ENCODE measurements at regions not wholly inside any gene's neighbourhood (a gene's known extent, or its start where the extent isn't known, plus 50 kb on each side); places are given as distances from the start of the nearest gene placed in this dataset.

DNA sequence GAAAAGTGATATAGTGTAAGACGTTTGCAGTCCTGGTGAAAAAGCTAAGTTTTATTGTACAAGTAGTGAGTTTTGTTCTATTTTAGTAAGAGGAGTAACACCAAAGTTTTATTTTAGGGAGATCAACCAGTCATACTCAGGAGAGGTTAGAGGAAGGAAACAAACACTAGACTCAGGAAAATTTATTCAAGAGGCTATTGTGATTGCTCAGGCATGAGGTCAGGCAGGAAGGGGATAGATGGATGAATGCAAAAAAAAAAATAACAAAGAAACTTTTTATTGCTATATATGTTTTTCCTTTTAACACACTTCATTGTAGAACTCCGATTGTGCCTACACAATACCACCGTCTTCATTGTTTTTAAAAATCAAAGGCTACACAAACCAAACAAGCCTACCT is 189.0 kb downstream of the LYPLAL1 start:
- Histone ChIP-seq H2AFZ (ENCODE audit: low read length) (no peak overlapping the region), H3K4me3 (ENCODE audit: insufficient read depth, low read length) (no peak overlapping the region), H4K20me1 (ENCODE audit: insufficient read depth, low read length) (no peaks in the 10 kb centered on the region), H3K4me1 (ENCODE audit: insufficient read depth, low read length) (no peaks in the 10 kb centered on the region), H3K27me3 (ENCODE audit: insufficient read depth, low read length) (no peaks in the 10 kb centered on the region), H3K4me2 (ENCODE audit: insufficient read depth, low read length) (no peak overlapping the region), H3K9me3 (ENCODE audit: low read depth, low read length) (no peaks in the 10 kb centered on the region), H3K79me2 (ENCODE audit: insufficient read depth, low read length) (no peaks in the 10 kb centered on the region), H3K36me3 (ENCODE audit: insufficient read depth, low read length) (no peaks in the 10 kb centered on the region), H3K27ac (ENCODE audit: low read depth, low read length) (no peak overlapping the region)
- no peak for DNase-seq (ENCODE audit: insufficient read length, low spot score, missing footprints)
- TF ChIP-seq, protein P1, sequence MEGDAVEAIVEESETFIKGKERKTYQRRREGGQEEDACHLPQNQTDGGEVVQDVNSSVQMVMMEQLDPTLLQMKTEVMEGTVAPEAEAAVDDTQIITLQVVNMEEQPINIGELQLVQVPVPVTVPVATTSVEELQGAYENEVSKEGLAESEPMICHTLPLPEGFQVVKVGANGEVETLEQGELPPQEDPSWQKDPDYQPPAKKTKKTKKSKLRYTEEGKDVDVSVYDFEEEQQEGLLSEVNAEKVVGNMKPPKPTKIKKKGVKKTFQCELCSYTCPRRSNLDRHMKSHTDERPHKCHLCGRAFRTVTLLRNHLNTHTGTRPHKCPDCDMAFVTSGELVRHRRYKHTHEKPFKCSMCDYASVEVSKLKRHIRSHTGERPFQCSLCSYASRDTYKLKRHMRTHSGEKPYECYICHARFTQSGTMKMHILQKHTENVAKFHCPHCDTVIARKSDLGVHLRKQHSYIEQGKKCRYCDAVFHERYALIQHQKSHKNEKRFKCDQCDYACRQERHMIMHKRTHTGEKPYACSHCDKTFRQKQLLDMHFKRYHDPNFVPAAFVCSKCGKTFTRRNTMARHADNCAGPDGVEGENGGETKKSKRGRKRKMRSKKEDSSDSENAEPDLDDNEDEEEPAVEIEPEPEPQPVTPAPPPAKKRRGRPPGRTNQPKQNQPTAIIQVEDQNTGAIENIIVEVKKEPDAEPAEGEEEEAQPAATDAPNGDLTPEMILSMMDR (IDR thresholded peaks at IDR 0.05; ENCODE audit: extremely low read depth, low read depth, low read length) = no peak

DNA sequence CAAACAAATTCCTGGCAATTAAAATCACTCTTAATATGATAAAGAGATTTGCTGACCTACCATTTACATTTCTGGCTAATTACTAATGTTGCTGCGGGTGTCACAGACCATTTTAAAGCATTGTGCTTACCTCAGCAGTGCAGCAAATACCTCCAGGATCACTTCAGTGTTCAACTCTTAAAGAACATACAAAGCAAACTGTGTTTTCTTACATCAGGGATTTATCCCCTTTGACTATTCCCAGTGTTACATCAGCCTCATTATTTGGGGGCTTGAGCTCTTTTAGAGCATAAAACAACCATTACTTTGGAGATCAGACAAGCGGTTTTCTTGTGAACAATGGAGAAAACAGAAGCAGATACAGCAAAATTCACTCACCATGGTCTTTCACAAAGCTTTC is 185.4 kb downstream of the LYPLAL1 start:
- Histone ChIP-seq H3K79me2 (ENCODE audit: insufficient read depth, low read length) (no peaks in the 10 kb centered on the region), H3K4me2 (ENCODE audit: insufficient read depth, low read length) (no peak overlapping the region), H3K4me1 (ENCODE audit: insufficient read depth, low read length) (no peaks in the 10 kb centered on the region), H3K9me3 (ENCODE audit: low read depth, low read length) (no peaks in the 10 kb centered on the region), H3K27me3 (ENCODE audit: insufficient read depth, low read length) (no peaks in the 10 kb centered on the region), H4K20me1 (ENCODE audit: insufficient read depth, low read length) (no peaks in the 10 kb centered on the region), H3K4me3 (ENCODE audit: insufficient read depth, low read length) (no peak overlapping the region), H3K36me3 (ENCODE audit: insufficient read depth, low read length) (no peaks in the 10 kb centered on the region), H2AFZ (ENCODE audit: low read length) (no peak overlapping the region), H3K27ac (ENCODE audit: low read depth, low read length) (no peak overlapping the region)
- TF ChIP-seq, protein P1 (IDR thresholded peaks at IDR 0.05; ENCODE audit: extremely low read depth, low read depth, low read length) = no peak
- DNase-seq (ENCODE audit: insufficient read length, low spot score, missing footprints) = no peak

- DNase-seq (ENCODE audit: insufficient read length, low spot score, missing footprints) = no peak
- Histone ChIP-seq H3K9me3 (ENCODE audit: low read depth, low read length) (no peaks in the 10 kb centered on the region), H3K27ac (ENCODE audit: low read depth, low read length) (no peak overlapping the region), H3K27me3 (ENCODE audit: insufficient read depth, low read length) (no peaks in the 10 kb centered on the region), H3K4me1 (ENCODE audit: insufficient read depth, low read length) (no peaks in the 10 kb centered on the region), H3K79me2 (ENCODE audit: insufficient read depth, low read length) (no peaks in the 10 kb centered on the region), H3K4me3 (ENCODE audit: insufficient read depth, low read length) (no peak overlapping the region), H3K4me2 (ENCODE audit: insufficient read depth, low read length) (no peak overlapping the region), H4K20me1 (ENCODE audit: insufficient read depth, low read length) (no peaks in the 10 kb centered on the region), H2AFZ (ENCODE audit: low read length) (no peak overlapping the region), H3K36me3 (ENCODE audit: insufficient read depth, low read length) (no peaks in the 10 kb centered on the region)
- TF ChIP-seq, protein P1 (IDR thresholded peaks at IDR 0.05; ENCODE audit: extremely low read depth, low read depth, low read length) = no peak
Measured at GRCh38 chr1:219358080-219358479, 184.4 kb downstream of the LYPLAL1 start.

- Histone ChIP-seq H3K4me3 (ENCODE audit: insufficient read depth, low read length) (no peak overlapping the region), H3K36me3 (ENCODE audit: insufficient read depth, low read length) (no peaks in the 10 kb centered on the region), H3K4me1 (ENCODE audit: insufficient read depth, low read length) (no peaks in the 10 kb centered on the region), H3K79me2 (ENCODE audit: insufficient read depth, low read length) (no peaks in the 10 kb centered on the region), H3K9me3 (ENCODE audit: low read depth, low read length) (no peaks in the 10 kb centered on the region), H3K27me3 (ENCODE audit: insufficient read depth, low read length) (no peaks in the 10 kb centered on the region), H3K4me2 (ENCODE audit: insufficient read depth, low read length) (no peak overlapping the region), H3K27ac (ENCODE audit: low read depth, low read length) (no peak overlapping the region), H2AFZ (ENCODE audit: low read length) (no peak overlapping the region), H4K20me1 (ENCODE audit: insufficient read depth, low read length) (no peaks in the 10 kb centered on the region)
- TF ChIP-seq, protein P1 (IDR thresholded peaks at IDR 0.05; ENCODE audit: extremely low read depth, low read depth, low read length) = no peak
- DNase-seq (ENCODE audit: insufficient read length, low spot score, missing footprints) = no peak
Measured at GRCh38 chr1:219354962-219355361, 181.3 kb downstream of the LYPLAL1 start.
